HG03442 (cell line): ENCODE measurements at regions not wholly inside any gene's neighbourhood (a gene's known extent, or its start where the extent isn't known, plus 50 kb on each side); places are given as distances from the start of the nearest gene placed in this dataset.
"Not testable (repeated sequence)": the region's sequence is repeated elsewhere in the genome, so short reads cannot be mapped to it uniquely, and the experiment has no call there.

Source experiments
- ATAC-seq: cut with Tn5 transposase; IDR thresholded peaks from one replicate; pipeline ENCODE4 v1.9.1; 2021; ENCODE audit warnings: mild to moderate bottlenecking, moderate library complexity; ENCODE audit not compliant: unreplicated experiment

DNA sequence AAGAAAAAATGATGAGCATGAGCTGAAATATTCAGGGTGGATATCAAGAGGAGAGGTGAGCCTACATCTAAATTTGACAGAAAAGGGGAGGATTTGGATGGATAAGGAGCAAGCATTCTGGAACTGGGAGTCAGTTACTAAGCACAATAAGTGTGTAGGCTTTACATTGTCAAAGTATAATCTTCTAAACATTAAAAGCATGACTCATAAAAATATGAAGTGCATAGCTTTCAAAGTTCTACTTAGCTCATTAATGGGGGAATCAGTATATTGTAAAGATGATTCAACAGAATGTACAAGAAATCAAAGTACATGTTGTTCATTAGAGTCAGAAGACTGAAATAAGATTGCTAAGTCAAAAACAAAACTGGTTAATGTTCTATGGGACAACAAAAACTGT lies 248.0 kb upstream of the GAS1 start:
- ATAC-seq = no peak

DNA sequence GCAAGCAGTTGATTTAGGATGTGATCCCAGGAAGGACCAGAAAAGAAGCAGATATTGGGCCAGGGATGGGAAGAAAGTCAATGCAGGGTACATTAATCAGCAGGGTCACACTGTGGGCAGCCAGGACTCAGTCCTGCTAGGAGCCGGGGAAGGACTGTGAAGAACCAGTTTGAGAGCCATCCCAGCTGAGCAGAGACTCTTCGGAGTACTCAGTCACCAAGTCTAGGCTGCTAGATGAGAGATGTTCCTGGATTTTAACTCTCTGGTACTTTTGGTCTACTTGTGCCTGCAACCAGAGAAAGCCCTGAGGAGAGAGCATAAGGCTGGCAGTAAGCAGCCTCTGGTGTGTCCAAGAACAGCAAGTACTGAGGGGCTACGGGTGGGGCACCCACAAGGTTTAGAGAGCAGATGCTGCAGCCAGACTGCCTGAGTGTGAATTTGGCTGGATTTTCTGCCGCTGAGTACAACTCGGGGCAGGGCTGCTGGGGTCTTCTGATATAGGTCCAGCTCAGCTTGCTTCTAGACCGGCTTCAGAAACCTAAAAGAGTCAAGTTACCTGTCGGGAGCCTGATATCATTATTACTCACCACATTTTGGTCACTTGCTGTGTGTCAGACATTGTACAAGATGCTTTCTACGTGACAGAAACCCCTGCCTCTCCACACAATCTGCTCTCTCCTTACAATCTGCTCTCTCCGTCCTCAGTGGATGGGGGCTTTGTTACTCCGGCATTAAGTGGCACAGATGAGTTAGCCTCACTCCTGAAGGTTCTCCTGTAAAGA lies 250.2 kb upstream of the GAS1 start:
- no peak for ATAC-seq

DNA sequence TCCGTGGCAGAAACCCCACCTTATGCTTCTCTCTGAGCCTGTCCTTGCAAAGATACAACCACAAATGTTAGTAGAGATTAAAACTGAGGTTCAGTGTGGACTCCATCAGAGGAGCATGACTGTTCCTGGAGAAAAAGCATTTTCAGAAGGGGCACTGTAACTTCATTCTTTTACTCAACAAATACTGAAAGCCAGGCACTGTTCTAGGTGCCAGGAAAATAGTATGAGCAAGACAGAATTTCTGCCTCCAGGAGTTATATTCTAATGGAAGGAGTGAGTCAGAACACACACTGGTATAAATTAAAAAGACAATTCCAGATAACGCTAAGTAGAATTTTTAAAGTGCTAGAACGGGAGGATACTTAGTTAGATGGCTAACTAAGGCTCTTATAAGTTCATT lies 251.4 kb upstream of the GAS1 start:
- no peak for ATAC-seq

DNA sequence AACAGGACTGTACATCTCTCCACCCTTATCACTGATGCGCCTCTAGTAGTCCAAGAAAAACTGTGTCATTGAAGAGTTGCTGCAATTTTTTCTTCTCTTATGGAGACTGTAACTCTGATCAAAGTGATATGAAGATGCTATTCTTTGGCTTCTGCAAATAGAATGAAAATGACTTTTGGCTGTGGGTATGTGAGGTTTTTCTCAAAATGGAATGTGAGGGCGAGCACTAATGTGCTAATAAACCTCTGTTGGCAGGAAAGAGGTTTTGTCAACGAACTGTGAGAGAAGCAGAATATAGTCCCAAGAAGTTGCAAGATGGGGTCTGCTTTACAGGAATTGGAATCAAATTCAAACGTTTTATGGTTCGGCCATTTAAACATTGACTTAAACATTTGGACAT lies 252.0 kb upstream of the GAS1 start:
- no peak for ATAC-seq

DNA sequence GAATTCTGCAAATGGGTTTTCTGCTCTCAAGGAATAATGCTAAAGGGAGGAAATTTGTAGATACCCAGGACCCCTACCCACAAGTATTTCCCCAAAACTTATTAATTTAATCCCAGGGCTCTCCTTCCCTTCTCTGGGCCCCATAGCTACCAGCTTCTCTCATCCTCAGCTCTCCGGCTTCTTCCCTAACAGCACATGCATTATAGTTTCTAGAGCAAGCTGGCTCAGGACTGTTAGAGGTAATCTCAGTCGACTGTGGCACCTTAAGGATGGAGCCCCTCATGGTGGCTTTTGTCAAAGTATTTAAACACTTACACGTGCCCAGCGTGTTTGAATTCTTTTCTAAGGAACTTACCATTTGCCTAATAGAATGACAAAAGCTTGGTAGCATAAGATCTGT lies 252.5 kb upstream of the GAS1 start:
- ATAC-seq = no peak

GRCh38 chr9:87201351-87201751 lies 254.0 kb upstream of the GAS1 start:
- no peak for ATAC-seq

GRCh38 chr9:87206064-87206661 lies 258.9 kb upstream of the GAS1 start:
- no peak for ATAC-seq

- ATAC-seq = not testable (repeated sequence)
Measured at GRCh38 chr9:87210658-87211057, 263.4 kb upstream of the GAS1 start.

DNA sequence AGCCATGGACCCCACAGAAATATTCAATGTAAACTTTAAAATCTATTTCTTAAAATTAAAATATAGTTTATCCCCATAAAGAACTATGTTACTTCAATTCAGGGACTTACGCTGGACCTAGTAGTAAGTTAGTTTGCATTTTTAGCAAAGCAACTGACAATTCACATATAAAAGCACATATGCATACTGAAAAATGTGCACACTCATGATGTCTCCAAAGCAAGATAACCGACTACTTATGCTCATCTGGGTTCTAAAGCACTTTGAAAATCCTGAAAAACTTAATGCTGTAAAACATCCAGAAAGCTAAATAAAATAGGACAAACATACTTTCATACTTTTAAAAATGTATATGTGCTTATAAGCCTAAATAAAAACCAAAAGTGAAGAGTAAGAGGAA lies 264.4 kb upstream of the GAS1 start:
- ATAC-seq = no peak

- no peak for ATAC-seq
Measured at GRCh38 chr9:87212605-87213021, 265.3 kb upstream of the GAS1 start.

GRCh38 chr9:87213948-87214347 lies 266.6 kb upstream of the GAS1 start:
- no peak for ATAC-seq

DNA sequence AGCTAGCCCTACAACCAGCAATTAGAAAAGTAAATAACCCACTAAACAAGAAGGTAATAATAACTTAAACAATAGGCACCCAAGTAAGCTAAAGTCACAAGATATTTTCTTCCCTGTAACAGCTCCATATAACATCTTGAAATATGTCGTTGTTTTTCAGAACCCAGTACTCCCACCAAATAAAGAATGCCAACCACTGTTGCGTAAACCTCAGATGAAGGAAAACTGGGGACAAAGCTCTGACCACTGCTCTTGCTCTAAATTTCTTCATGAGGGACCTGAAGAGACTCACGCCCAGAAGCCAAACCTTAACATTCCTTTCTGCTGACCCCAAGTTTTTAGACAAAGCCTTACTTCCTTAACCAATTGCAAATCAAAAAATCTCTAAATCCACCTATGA lies 267.7 kb upstream of the GAS1 start:
- ATAC-seq = no peak

DNA sequence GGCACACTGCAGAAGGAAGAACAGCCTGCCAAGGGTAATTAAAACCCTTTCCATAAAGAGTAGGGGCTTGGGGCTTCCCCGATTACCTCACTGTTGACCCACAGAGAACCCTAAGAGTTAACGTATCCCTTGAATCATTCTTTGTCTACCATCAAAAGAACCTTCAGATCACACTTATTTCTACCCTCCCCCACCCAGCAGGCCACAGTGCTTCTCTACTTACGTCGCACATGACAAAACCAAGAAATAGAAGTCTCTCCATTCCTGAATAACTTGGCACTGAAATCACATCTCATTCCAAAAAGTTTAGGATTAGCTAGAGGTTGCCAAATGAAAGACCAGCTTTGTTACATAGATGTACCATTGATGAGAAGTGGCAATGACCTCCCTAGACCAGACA lies 268.7 kb upstream of the GAS1 start:
- ATAC-seq = no peak

- ATAC-seq = no peak
Measured at GRCh38 chr9:87216897-87217455, 269.7 kb upstream of the GAS1 start.

DNA sequence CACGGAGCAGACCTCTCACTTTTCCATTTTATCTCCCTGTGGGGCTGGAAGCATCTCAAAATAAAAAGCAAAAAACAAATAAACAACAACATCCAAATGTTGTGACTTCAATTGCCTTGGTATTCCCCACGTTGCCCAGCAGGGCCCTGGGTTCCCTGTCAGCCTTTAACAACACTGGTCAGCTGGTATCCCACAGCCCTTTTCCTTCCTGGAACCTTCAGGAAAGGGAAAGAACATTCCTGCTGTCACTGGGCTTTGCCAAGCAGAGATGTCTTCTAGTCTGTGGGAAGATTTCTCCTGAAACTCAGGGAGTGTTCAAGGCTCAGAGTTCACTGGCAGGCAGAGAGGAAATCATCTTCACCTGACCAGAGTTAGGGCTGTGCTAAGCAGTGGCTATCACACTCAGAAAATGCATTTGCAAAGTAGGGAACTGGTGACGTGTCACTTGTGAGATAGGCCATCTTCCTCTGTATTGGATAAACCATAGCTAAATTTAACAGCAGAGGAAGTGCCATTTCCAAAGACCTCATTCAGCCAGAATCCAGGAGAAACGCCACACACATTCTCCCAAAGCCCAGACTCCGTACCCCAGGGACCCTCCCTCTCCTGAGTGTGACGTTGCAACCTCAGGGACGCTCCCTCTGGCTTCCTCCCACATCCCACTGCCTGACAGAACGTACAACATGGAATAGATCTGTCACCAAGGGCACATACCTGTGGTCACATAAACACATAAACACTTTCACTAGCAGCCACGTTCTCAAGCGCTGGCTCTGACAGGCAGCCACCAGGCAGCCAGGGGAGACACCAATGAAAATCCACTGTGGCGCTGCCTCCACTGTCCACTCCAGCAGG lies 274.0 kb upstream of the DAPK1 start:
- no peak for ATAC-seq

DNA sequence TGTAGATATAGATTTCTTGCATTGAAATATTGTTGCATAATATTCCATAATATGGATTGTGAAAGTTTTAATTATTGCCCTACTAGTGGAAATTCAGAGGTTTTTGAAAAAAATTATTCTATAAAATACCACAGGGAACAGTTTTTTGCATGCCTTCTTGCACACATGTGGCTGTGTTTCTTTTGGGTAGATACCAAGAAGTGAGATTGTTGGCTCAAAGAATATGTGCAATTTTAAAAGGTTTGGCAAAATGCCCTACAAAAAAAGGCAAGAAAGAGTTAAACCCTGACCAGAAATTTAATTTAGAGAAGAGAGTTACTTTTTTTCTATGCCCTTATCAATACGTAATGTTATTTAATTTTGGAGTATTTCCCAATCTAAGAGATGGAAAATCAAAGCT lies 270.8 kb upstream of the DAPK1 start:
- ATAC-seq = no peak

DNA sequence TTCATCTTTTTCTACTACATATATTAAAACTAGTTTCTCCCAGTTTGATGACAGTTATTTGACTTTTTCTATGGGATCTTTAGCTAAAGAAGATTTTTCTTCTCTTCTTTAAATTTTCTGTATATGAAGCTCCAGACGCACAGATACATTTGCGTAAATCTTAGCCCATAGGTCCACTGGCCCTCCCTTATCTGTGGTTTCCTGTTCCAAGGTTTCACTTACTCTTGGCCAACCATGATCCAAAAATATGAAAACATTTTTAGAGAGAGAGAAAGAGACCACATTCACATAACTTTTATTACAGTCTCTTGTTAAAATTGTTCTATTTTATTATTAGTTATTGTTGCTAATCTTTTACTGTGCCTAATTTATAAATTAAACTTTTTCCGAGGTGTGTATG lies 270.2 kb upstream of the DAPK1 start:
- no peak for ATAC-seq

DNA sequence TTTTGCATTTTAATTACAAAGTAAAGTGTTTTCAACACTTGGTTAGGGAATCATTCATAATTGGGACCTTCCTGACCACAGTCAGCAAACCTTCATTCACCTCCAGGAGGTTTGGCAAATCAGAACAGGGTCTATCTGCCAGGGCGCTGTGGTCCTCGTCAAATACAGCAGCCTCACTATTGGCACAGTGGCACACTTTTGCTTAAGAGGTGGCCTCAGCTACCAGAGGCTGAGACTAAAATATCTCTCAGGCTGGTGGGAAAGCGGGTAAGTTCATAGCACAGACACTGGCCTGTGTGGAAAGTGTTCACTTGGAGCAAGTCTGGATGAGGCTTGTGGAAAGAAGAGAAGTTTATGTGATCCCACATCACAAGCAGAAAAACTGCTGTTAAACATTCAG lies 268.6 kb upstream of the DAPK1 start:
- no peak for ATAC-seq

DNA sequence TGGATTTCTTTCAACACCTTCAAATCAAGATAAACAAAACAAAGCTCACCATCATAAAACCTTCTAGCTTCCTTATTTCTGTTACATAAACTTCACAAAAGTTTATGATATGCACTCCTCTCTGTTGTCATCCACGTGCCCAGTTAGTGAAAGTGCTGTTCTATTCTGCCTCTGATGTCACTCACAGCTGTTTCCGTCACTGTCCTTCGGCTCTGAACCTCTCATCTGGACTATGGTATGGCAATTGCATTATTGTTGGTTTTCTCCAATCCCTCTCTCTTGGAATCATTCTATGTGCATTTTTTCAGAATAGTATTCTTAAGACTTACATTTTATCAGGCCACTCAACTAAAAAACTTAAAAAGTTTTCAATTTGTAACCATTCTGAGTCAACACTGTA lies 264.2 kb upstream of the DAPK1 start:
- ATAC-seq = no peak

DNA sequence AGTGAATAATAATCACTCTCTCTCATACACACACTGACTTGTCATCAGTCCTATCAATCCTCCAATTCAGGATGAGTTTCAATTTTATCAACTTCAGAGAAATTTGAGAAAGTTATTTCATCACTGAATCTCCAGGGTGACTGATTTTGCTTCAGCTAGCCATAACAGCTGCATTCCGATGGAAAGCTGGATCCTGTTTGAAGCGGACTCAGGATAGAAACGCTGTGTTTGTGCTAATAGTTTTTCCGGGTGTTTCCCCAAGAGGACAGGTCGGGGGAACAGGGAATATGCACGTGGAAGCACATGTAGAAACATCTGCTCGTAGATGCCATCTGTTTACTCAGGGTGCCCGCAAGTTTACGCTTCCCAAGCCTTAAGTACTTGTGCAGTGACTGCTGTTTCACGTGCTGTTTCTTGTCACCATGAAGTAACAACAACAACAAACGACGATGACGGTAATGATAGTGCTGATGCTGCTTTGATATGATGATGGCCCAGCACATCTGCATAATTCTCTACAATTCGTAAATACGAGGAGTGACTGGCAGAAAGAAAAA lies 263.7 kb upstream of the DAPK1 start:
- ATAC-seq = no peak

GRCh38 chr9:87234854-87235253 lies 262.8 kb upstream of the DAPK1 start:
- ATAC-seq = no peak
